GM12892 (cell line): ENCODE measurements at regions not wholly inside any gene's neighbourhood (a gene's known extent, or its start where the extent isn't known, plus 50 kb on each side); places are given as distances from the start of the nearest gene placed in this dataset.
"Not testable (repeated sequence)": the region's sequence is repeated elsewhere in the genome, so short reads cannot be mapped to it uniquely, and the experiment has no call there.

ENCODE experiments used
- POLR2A ChIP-seq: IDR thresholded peaks from 2 replicates; pipeline ENCODE4 v1.6.1; 2011; ENCODE audit warnings: low read depth, low read length, control low read depth
- POLR2AphosphoS5 ChIP-seq: IDR thresholded peaks from 2 replicates; pipeline ENCODE4 v1.6.1; 2011; ENCODE audit warnings: low read depth, low read length, control low read depth
- TAF1 ChIP-seq: IDR thresholded peaks from 2 replicates; pipeline ENCODE4 v1.6.1; 2011; ENCODE audit warnings: low read depth, mild to moderate bottlenecking, control low read depth, low read length, borderline replicate concordance

- not testable (repeated sequence) for TF ChIP-seq POLR2A, TAF1, POLR2AphosphoS5
Observed at GRCh38 chr13:65273811-65274420, 1956.2 kb downstream of the PCDH9 start.
